ENCODE measurements at regions not wholly inside any gene's neighbourhood (a gene's known extent, or its start where the extent isn't known, plus 50 kb on each side); places are given as distances from the start of the nearest gene placed in this dataset.

- TF ChIP-seq CTCF (IDR thresholded peaks at IDR 0.05; ENCODE audit: low read length) = no peak
- no peak for TF ChIP-seq EZH2 (IDR thresholded peaks at IDR 0.05; ENCODE audit: borderline replicate concordance, low read length)
These were observed 50.9 kb upstream of the TMPRSS2 start for GRCh38 chr21:41558842-41559241.

Measured in OCI-LY1 (cell line).